ENCODE measurements at regions not wholly inside any gene's neighbourhood (a gene's known extent, or its start where the extent isn't known, plus 50 kb on each side); places are given as distances from the start of the nearest gene placed in this dataset.

- POLR2A ChIA-PET = no interaction called here
- no peak for DNase-seq (ENCODE audit: extremely low spot score)
- TF ChIP-seq ARNT (IDR thresholded peaks at IDR 0.05) (no peak), HDGF (IDR thresholded peaks at IDR 0.05; ENCODE audit: borderline replicate concordance) (no peak)
- CTCF ChIA-PET = no interaction called here
These were observed 75.4 kb upstream of the SPATA31D4 start for GRCh38 chr9:81852820-81853219.

- ChIA-PET POLR2A (no interaction called here), CTCF (no interaction called here)
- no peak for TF ChIP-seq LEF1 (IDR thresholded peaks at IDR 0.05; ENCODE audit: borderline replicate concordance)
- no peak for TF ChIP-seq FOXK2 (IDR thresholded peaks at IDR 0.05)
- TF ChIP-seq PKNOX1 (IDR thresholded peaks at IDR 0.05) = peak; percentile 12; the same call in 1 of the 2 replicates
- TF ChIP-seq SUZ12 (IDR thresholded peaks at IDR 0.05) = no peak
- no peak for DNase-seq (ENCODE audit: extremely low spot score)
These were observed 72.7 kb upstream of the SPATA31D4 start for GRCh38 chr9:81855538-81855937.

- DNase-seq (ENCODE audit: extremely low spot score) = no peak
- TF ChIP-seq SP1 (IDR thresholded peaks at IDR 0.05) = no peak
- no peak for TF ChIP-seq SUZ12 (IDR thresholded peaks at IDR 0.05)
- no peak for TF ChIP-seq FOXM1 (IDR thresholded peaks at IDR 0.05; ENCODE audit: borderline replicate concordance)
- TF ChIP-seq PKNOX1 (IDR thresholded peaks at IDR 0.05) = no peak
- TF ChIP-seq ARNT (IDR thresholded peaks at IDR 0.05) = no peak
- no peak for TF ChIP-seq FOXK2 (IDR thresholded peaks at IDR 0.05)
- no peak for TF ChIP-seq TARDBP (IDR thresholded peaks at IDR 0.05)
- no peak for TF ChIP-seq ELF4 (IDR thresholded peaks at IDR 0.05)
- no peak for TF ChIP-seq HDGF (IDR thresholded peaks at IDR 0.05; ENCODE audit: borderline replicate concordance)
- TF ChIP-seq ZNF384 (IDR thresholded peaks at IDR 0.05) = no peak
- no peak for TF ChIP-seq NFRKB (IDR thresholded peaks at IDR 0.05)
- no peak for TF ChIP-seq CTBP1 (IDR thresholded peaks at IDR 0.05; ENCODE audit: borderline replicate concordance)
- no peak for TF ChIP-seq BHLHE40 (IDR thresholded peaks at IDR 0.05; ENCODE audit: borderline replicate concordance)
- TF ChIP-seq FOXA1 (IDR thresholded peaks at IDR 0.05) = no peak
- no peak for TF ChIP-seq L3MBTL2 (conservative IDR thresholded peaks at IDR 0.05)
- TF ChIP-seq LEF1 (IDR thresholded peaks at IDR 0.05; ENCODE audit: borderline replicate concordance) = no peak
- ChIA-PET POLR2A (no interaction called here), CTCF (no interaction called here)
These were observed 69.4 kb upstream of the SPATA31D4 start for GRCh38 chr9:81858657-81859430.

- TF ChIP-seq PKNOX1 (IDR thresholded peaks at IDR 0.05) (peak; percentile 83), ZNF384 (IDR thresholded peaks at IDR 0.05) (no peak)
- DNase-seq (ENCODE audit: extremely low spot score) = no peak
- POLR2A ChIA-PET = no interaction called here
- CTCF ChIA-PET = no interaction called here
These were observed 67.6 kb upstream of the SPATA31D4 start for GRCh38 chr9:81860581-81860980.

- TF ChIP-seq NFRKB (IDR thresholded peaks at IDR 0.05) (no peak), LEF1 (IDR thresholded peaks at IDR 0.05; ENCODE audit: borderline replicate concordance) (no peak), SP1 (IDR thresholded peaks at IDR 0.05) (no peak)
- POLR2A ChIA-PET = no interaction called here
- DNase-seq (ENCODE audit: extremely low spot score) = no peak
- CTCF ChIA-PET = no interaction called here
These were observed 66.6 kb upstream of the SPATA31D4 start for GRCh38 chr9:81861644-81862043.

- ChIA-PET POLR2A (no interaction called here), CTCF (no interaction called here)
- TF ChIP-seq TARDBP (IDR thresholded peaks at IDR 0.05) (no peak), SUZ12 (IDR thresholded peaks at IDR 0.05) (no peak), SP1 (IDR thresholded peaks at IDR 0.05) (no peak)
- DNase-seq (ENCODE audit: extremely low spot score) = no peak
These were observed 60.1 kb upstream of the SPATA31D4 start for GRCh38 chr9:81868145-81868544.

- ChIA-PET POLR2A (no interaction called here), CTCF (no interaction called here)
- DNase-seq (ENCODE audit: extremely low spot score) = no peak
- TF ChIP-seq PKNOX1 (IDR thresholded peaks at IDR 0.05) (no peak), FOXM1 (IDR thresholded peaks at IDR 0.05; ENCODE audit: borderline replicate concordance) (no peak), FOXA1 (IDR thresholded peaks at IDR 0.05) (no peak), ZNF384 (IDR thresholded peaks at IDR 0.05) (no peak), BHLHE40 (IDR thresholded peaks at IDR 0.05; ENCODE audit: borderline replicate concordance) (no peak), L3MBTL2 (conservative IDR thresholded peaks at IDR 0.05) (no peak), ELF4 (IDR thresholded peaks at IDR 0.05) (no peak)
These were observed 56.5 kb upstream of the SPATA31D4 start for GRCh38 chr9:81871695-81872094.

Data from HEK293T (cell line).